ENCODE measurements at regions not wholly inside any gene's neighbourhood (a gene's known extent, or its start where the extent isn't known, plus 50 kb on each side); places are given as distances from the start of the nearest gene placed in this dataset.

DNA sequence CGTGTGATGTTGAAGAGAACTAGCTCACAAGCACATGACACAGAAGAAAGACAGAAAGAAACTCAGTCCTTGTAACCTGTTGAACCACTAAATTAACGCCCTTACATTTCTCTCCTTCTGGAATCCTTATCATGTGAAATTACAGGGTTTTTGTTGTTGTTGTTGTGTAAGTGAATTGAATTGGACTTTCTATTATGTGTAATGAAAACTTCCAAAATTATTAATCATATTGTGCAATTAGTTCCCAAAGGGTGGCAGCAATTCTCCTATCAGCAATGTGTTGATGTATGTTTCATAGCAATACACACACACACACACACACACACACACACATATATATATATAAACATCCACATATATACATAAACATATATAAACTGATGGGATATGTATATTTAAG, 402.2 kb upstream of the TCF4 start:
- DNase-seq (ENCODE audit: low spot score), result no peak
- TF ChIP-seq POLR2A (IDR thresholded peaks at IDR 0.05) (no peak), POLR2AphosphoS5 (IDR thresholded peaks at IDR 0.05) (no peak)
- TF ChIP-seq, protein P1, sequence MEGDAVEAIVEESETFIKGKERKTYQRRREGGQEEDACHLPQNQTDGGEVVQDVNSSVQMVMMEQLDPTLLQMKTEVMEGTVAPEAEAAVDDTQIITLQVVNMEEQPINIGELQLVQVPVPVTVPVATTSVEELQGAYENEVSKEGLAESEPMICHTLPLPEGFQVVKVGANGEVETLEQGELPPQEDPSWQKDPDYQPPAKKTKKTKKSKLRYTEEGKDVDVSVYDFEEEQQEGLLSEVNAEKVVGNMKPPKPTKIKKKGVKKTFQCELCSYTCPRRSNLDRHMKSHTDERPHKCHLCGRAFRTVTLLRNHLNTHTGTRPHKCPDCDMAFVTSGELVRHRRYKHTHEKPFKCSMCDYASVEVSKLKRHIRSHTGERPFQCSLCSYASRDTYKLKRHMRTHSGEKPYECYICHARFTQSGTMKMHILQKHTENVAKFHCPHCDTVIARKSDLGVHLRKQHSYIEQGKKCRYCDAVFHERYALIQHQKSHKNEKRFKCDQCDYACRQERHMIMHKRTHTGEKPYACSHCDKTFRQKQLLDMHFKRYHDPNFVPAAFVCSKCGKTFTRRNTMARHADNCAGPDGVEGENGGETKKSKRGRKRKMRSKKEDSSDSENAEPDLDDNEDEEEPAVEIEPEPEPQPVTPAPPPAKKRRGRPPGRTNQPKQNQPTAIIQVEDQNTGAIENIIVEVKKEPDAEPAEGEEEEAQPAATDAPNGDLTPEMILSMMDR (IDR thresholded peaks at IDR 0.05), result no peak
- Histone ChIP-seq H3K27me3 (replicated peaks; ENCODE audit: insufficient read depth) (no peaks in the 10 kb centered on the region), H3K9me3 (no peaks in the 10 kb centered on the region), H3K4me1 (replicated peaks) (no peaks in the 10 kb centered on the region), H3K27ac (no peak overlapping the region), H3K36me3 (no peaks in the 10 kb centered on the region), H3K4me3 (no peak overlapping the region)
- intact Hi-C loops (cut with DNase I), result no loop called here
- 92% methylated on average over 2 of the region's 2 CpGs for WGBS

DNA sequence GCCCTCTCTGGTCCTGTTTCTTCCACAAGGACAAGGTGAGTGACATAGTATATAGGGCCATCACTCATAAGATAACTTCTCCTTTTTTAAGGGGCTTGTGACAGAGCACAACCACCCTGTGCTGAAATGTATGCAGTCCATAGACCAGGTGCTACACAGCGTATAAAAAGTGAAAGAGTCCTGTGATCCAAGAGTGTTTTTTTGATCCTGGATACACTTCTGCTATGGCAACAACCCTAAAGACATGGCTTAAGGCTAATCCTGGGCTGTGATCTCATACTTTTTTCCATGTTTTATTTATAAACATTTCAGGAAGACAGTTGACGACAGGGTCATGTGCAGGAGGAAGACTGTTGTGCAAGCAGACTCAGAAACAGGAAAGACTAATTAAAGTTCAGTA, 400.5 kb upstream of the TCF4 start:
- TF ChIP-seq, protein P1 (IDR thresholded peaks at IDR 0.05), result no peak
- TF ChIP-seq POLR2AphosphoS5 (IDR thresholded peaks at IDR 0.05), result peak; percentile 22
- Histone ChIP-seq H3K27me3 (replicated peaks; ENCODE audit: insufficient read depth) (no peaks in the 10 kb centered on the region), H3K27ac (no peak overlapping the region), H3K4me3 (no peak overlapping the region), H3K9me3 (no peaks in the 10 kb centered on the region), H3K4me1 (replicated peaks) (no peaks in the 10 kb centered on the region), H3K36me3 (no peaks in the 10 kb centered on the region)
- intact Hi-C loops (cut with DNase I), result no loop called here
- 69% methylated on average over 2 of the region's 2 CpGs for whole genome bisulfite sequencing
- DNase-seq (ENCODE audit: low spot score), result no peak

DNA sequence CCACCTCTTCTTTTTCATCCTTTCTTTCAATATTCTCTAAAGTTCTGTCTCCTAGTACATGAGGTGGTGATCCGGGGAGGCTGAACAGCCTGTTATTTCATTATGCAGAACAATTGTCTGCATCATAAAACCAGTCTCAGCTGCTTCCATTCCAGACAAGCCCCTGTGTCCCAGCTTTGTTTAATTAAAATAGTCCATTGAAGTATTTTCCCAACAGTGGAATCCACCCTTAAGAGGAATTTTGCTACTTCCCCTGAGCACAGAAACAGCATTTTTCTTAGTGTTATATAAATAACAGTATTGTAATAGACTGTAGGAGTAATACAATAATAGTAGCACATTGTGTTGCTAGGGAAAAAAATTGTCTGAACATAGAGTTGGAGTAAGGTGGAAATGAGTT, 395.4 kb upstream of the TCF4 start:
- intact Hi-C loops (cut with DNase I), result no loop called here
- Histone ChIP-seq H3K4me3 (no peak overlapping the region), H3K9me3 (no peaks in the 10 kb centered on the region), H3K4me1 (replicated peaks) (no peaks in the 10 kb centered on the region), H3K36me3 (no peaks in the 10 kb centered on the region), H3K27me3 (replicated peaks; ENCODE audit: insufficient read depth) (no peaks in the 10 kb centered on the region), H3K27ac (no peak overlapping the region)
- 36% methylated on average over 1 of the region's 1 CpG for WGBS
- TF ChIP-seq, protein P1 (IDR thresholded peaks at IDR 0.05), result no peak
- no peak for TF ChIP-seq POLR2AphosphoS5 (IDR thresholded peaks at IDR 0.05)
- no peak for TF ChIP-seq POLR2A (IDR thresholded peaks at IDR 0.05)
- DNase-seq (ENCODE audit: low spot score), result no peak

DNA sequence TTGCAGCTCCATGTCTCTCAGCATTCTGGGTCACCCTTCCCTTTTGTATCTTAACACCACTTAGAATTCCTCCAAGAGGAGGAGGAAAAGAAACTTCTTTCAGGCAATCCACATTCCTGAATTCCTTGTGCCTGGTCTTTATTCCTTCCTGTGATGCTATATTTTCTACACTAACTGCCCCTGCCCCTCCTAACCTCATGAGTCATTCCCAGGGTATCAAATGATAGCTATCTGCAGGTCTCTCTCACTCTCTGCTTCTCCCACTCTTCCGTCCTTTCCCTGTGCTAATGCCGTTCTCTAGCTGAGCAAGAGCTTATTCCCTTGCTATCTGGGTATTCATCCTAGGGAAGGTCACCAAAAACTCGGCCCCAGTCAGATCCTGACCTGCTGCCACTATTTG, 395.0 kb upstream of the TCF4 start:
- intact Hi-C loops (cut with DNase I), result no loop called here
- H3K27ac ChIP-seq, result no peak overlapping the region

More for the DNA sequence above, 395.0 kb upstream of the TCF4 start:
- H3K9me3 ChIP-seq, result no peaks in the 10 kb centered on the region
- no peaks in the 10 kb centered on the region for H3K27me3 ChIP-seq (replicated peaks; ENCODE audit: insufficient read depth)
- DNase-seq (ENCODE audit: low spot score), result no peak
- 49% methylated on average over 3 of the region's 3 CpGs for WGBS
- H3K4me1 ChIP-seq (replicated peaks), result no peaks in the 10 kb centered on the region
- H3K36me3 ChIP-seq, result no peaks in the 10 kb centered on the region
- H3K4me3 ChIP-seq, result no peak overlapping the region
- no peak for TF ChIP-seq POLR2A (IDR thresholded peaks at IDR 0.05)
- no peak for TF ChIP-seq POLR2AphosphoS5 (IDR thresholded peaks at IDR 0.05)
- TF ChIP-seq, protein P1 (IDR thresholded peaks at IDR 0.05), result no peak

All from prostate gland (tissue), 2 donors.